ENCODE measurements at regions not wholly inside any gene's neighbourhood (a gene's known extent, or its start where the extent isn't known, plus 50 kb on each side); places are given as distances from the start of the nearest gene placed in this dataset.
"Not testable (repeated sequence)": the region's sequence is repeated elsewhere in the genome, so short reads cannot be mapped to it uniquely, and the experiment has no call there.

DNA sequence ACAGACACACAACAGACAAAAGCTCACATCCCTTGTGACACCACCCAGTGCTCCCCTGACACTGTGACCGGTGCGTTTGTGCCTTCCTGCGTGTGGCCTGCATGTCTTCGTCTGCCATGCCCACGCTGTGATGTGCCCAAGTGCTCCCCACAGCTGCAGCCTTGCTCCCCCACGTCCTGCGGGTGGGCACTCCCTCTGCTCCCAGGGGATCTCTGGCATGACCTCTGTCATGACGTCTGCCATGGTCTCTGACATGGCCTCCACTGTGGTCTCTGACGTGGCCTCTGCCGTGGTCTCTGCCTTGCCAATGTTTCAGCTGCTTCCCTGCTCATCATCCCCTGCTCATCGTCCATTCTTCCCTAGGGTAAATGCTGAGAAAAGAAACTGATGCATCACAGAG is 200.9 kb downstream of the DLL1 start:
- H3K4me3 ChIP-seq (ENCODE audit: low read depth, low read length), result no peak overlapping the region
- DNase-seq (ENCODE audit: low read depth), result no peak
- TF ChIP-seq, protein P1, sequence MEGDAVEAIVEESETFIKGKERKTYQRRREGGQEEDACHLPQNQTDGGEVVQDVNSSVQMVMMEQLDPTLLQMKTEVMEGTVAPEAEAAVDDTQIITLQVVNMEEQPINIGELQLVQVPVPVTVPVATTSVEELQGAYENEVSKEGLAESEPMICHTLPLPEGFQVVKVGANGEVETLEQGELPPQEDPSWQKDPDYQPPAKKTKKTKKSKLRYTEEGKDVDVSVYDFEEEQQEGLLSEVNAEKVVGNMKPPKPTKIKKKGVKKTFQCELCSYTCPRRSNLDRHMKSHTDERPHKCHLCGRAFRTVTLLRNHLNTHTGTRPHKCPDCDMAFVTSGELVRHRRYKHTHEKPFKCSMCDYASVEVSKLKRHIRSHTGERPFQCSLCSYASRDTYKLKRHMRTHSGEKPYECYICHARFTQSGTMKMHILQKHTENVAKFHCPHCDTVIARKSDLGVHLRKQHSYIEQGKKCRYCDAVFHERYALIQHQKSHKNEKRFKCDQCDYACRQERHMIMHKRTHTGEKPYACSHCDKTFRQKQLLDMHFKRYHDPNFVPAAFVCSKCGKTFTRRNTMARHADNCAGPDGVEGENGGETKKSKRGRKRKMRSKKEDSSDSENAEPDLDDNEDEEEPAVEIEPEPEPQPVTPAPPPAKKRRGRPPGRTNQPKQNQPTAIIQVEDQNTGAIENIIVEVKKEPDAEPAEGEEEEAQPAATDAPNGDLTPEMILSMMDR (IDR thresholded peaks at IDR 0.05; ENCODE audit: insufficient read depth, low read length), result no peak

DNA sequence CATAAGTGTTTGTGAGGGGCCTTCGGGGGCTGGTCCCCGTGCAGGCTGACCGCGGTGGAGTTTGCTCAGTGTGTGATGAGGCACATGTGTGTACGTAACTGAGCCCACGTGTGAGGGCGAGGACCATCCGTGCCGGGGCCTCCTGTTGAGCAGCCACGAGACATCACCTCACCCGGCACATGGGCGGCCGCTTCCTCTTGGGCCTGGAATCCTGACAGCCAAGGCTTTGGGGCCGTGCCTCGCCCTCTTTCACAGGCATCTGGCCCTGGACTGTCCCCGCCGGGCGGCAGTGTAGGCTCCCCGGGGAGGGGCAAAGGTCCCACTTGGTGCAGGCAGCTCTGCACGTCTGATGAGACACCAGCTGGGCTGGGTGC is 202.3 kb downstream of the DLL1 start:
- H3K4me3 ChIP-seq (ENCODE audit: low read depth, low read length), result no peak overlapping the region
- TF ChIP-seq, protein P1 (IDR thresholded peaks at IDR 0.05; ENCODE audit: insufficient read depth, low read length), result no peak
- no peak for DNase-seq (ENCODE audit: low read depth)

DNA sequence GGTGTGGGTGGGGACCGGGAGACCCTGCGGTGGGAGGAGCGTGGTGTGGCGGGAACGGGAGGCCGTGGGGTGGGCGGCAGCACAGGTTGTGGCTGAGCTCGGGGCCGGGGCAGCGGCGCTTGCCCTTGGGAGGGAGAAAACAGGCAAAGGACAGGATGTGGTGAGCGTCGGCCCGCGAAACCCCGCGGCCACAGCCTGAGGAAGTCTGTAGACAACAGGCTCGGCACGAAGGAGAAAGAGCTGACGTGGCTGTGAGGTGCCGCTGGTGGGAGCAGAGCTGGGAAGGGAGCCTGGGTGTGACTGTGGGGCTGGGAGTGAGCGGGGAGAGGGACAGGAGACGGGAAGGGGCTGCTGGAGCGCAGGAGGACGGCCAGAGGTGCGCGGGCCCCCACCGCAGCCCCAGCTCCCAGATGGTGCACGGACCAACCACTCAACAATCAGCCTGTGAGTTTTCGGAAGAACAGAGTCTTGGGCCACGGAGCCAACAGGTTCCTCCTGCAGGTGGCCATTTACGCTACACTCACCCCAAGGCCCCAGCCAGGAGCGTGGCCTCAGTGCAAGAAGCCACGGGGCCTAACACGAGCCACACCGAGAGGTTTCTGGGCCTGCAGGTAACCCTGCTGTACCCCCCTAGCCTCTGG is 202.8 kb downstream of the DLL1 start:
- DNase-seq (ENCODE audit: low read depth), result no peak
- TF ChIP-seq, protein P1 (IDR thresholded peaks at IDR 0.05; ENCODE audit: insufficient read depth, low read length), result no peak
- H3K4me3 ChIP-seq (ENCODE audit: low read depth, low read length), result no peak overlapping the region

DNA sequence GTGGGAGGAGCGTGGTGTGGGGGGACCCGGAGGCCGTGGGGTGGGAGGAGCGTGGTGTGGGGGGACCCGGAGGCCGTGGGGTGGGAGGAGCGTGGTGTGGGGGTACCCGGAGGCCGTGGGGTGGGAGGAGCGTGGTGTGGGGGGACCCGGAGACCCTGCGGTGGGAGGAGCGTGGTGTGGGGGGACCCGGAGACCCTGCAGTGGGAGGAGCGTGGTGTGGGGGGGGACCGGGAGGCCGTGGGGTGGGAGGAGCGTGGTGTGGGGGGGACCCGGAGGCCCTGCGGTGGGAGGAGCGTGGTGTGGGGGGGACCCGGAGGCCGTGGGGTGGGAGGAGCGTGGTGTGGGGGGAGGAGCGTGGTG is 203.5 kb downstream of the DLL1 start:
- not testable (repeated sequence) for H3K4me3 ChIP-seq (ENCODE audit: low read depth, low read length); DNase-seq (ENCODE audit: low read depth)

DNA sequence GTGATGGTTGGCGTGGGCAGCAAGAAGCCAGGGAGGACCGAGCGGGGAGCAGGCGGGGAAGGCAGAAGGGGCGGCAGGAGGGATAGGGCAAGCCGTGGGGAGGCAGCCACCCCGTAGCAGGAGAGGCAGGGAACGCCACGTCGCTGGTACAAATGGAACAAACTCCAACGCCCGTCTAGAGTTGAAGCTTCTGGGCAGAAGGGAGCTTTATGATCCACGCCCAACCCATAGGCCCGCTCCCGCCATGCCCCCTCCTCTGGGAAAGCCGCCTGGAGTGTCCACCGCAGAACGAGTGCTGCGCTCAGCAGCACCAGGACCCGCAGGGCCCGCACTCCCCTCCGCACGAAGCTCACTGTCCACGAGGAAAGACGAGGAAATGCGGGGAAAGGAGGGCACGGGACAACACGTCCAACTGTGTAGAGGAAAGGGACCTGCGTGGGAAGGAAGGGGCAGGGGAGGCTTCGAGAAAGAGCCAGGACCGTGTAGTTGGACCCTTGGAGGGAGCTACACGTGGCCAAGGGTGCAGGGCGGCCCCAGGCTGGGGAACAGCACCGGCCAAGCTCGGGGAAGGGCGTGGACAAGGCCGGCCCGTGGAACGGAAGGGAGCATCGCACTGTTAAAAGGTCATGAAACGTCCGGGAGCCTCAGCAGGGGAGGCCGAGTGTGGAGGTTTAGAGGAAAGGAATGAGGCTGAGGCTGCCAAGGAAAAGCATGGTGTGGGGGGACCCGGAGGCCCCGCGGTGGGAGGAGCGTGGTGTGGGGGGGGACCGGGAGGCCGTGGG is 204.0 kb downstream of the DLL1 start:
- TF ChIP-seq, protein P1 (IDR thresholded peaks at IDR 0.05; ENCODE audit: insufficient read depth, low read length), result no peak
- DNase-seq (ENCODE audit: low read depth), result no peak
- H3K4me3 ChIP-seq (ENCODE audit: low read depth, low read length), result no peak overlapping the region

DNA sequence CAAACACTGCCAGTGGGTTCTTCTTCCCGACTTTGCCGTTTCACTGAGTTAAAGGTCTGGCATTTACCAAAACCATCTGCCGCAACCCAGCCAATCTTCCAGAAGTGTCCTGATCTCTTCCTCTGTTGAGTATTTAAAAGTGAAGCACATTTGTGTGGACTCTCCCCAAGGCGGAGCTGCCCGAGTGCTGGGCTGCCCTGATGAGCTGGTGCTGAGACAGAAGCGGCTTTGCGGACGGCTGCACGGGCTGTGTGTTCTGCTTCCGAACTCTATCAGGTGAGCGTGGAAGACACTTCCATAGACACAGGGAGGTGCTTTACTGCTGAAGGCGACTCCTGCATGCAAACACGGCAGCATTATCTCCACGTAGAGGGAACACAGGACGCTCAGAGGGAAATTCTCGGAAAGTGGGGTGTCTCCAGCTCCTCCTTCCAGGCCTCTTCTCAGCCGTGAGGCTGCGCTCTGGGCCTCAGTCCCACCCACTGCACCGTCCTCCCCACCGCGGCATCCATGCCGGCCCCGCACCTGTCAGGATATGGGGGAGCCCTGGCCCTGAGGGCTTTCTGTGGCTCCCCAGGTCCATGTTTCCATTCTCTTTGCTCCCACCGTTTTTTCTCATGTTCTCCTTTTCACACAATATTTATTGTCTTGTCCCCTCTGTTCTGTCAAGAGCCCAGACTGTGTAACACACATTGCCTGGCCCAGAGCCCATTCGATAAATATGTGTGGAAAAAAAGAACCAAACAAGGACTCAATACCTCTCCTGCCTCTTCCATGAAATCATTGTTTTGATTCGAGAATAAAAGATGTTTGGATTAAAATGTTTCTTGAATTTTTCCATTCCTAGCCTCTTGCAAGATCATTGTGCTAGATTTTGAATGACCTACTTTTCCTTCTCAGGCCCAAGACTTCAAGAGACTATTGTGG is 205.1 kb downstream of the DLL1 start:
- DNase-seq (ENCODE audit: low read depth), result no peak
- TF ChIP-seq, protein P1 (IDR thresholded peaks at IDR 0.05; ENCODE audit: insufficient read depth, low read length), result no peak
- H3K4me3 ChIP-seq (ENCODE audit: low read depth, low read length), result no peak overlapping the region
